ENCODE measurements at regions not wholly inside any gene's neighbourhood (a gene's known extent, or its start where the extent isn't known, plus 50 kb on each side); places are given as distances from the start of the nearest gene placed in this dataset.

GRCh38 chr4:132691026-132691425, 458.1 kb upstream of the PCDH10 start:
- TF ChIP-seq CTCF (IDR thresholded peaks at IDR 0.05) (no peak), POLR2A (IDR thresholded peaks at IDR 0.05) (no peak)

Data from Peyer's patch (tissue), 4 donors.